HEK293T (cell line): ENCODE measurements at regions not wholly inside any gene's neighbourhood (a gene's known extent, or its start where the extent isn't known, plus 50 kb on each side); places are given as distances from the start of the nearest gene placed in this dataset.

Experiments
- ARNT ChIP-seq: fragments of 450-650 bp; IDR thresholded peaks from 2 replicates; pipeline ENCODE4 v1.6.1; 2017; ENCODE audit warnings: mild to moderate bottlenecking
- CTBP1 ChIP-seq: fragments of 450-650 bp; IDR thresholded peaks from 2 replicates; pipeline ENCODE4 v1.6.1; 2016; ENCODE audit warnings: borderline replicate concordance
- FOXA1 ChIP-seq: fragments of 450-650 bp; IDR thresholded peaks from 2 replicates; pipeline ENCODE4 v1.6.1; 2016; ENCODE audit warnings: mild to moderate bottlenecking
- FOXK2 ChIP-seq: fragments of 450-650 bp; IDR thresholded peaks from 2 replicates; pipeline ENCODE4 v1.6.1; 2016; ENCODE audit warnings: mild to moderate bottlenecking
- FOXM1 ChIP-seq: fragments of 450-650 bp; IDR thresholded peaks from 2 replicates; pipeline ENCODE4 v1.6.1; 2017; ENCODE audit warnings: mild to moderate bottlenecking, borderline replicate concordance
- HDGF ChIP-seq: fragments of 450-650 bp; IDR thresholded peaks from 2 replicates; pipeline ENCODE4 v1.6.1; 2017; ENCODE audit warnings: antibody characterized with exemption, borderline replicate concordance
- L3MBTL2 ChIP-seq: fragments of 450-650 bp; conservative IDR thresholded peaks from 2 replicates; pipeline ENCODE4 v1.6.1; 2016; ENCODE audit warnings: mild to moderate bottlenecking
- LEF1 ChIP-seq: fragments of 450-650 bp; IDR thresholded peaks from 2 replicates; pipeline ENCODE4 v1.6.1; 2017; ENCODE audit warnings: mild to moderate bottlenecking, borderline replicate concordance
- NFRKB ChIP-seq: fragments of 450-650 bp; IDR thresholded peaks from 2 replicates; pipeline ENCODE4 v1.6.1; 2016; ENCODE audit warnings: mild to moderate bottlenecking, moderate library complexity
- PKNOX1 ChIP-seq: fragments of 450-650 bp; IDR thresholded peaks from 2 replicates; pipeline ENCODE4 v1.6.1; 2016
- SP1 ChIP-seq: fragments of 450-650 bp; IDR thresholded peaks from 2 replicates; pipeline ENCODE4 v1.6.1; 2017
- TARDBP ChIP-seq: fragments of 450-650 bp; IDR thresholded peaks from 2 replicates; pipeline ENCODE4 v1.6.1; 2016
- ZNF384 ChIP-seq: fragments of 450-650 bp; IDR thresholded peaks from 2 replicates; pipeline ENCODE4 v1.6.1; 2016

- TF ChIP-seq ZNF384: no peak
- TF ChIP-seq PKNOX1: no peak
- TF ChIP-seq HDGF: no peak
- no peak for TF ChIP-seq FOXA1
- no peak for TF ChIP-seq LEF1
- no peak for TF ChIP-seq L3MBTL2
- TF ChIP-seq NFRKB: no peak
- no peak for TF ChIP-seq FOXK2
- TF ChIP-seq CTBP1: no peak
- TF ChIP-seq FOXM1: no peak
- TF ChIP-seq SP1: no peak
- TF ChIP-seq TARDBP: no peak
- no peak for TF ChIP-seq ARNT
Measured at GRCh38 chr2:180925700-180926099, 54.7 kb upstream of the UBE2E3 start.
